PC-3 (cell line): ENCODE measurements at regions not wholly inside any gene's neighbourhood (a gene's known extent, or its start where the extent isn't known, plus 50 kb on each side); places are given as distances from the start of the nearest gene placed in this dataset.

Experiments
- ATAC-seq: fragments of 200-7000 bp; cut with Tn5 transposase; 2 replicates; pipeline ENCODE4 v1.9.1; 2020; ENCODE audit warnings: mild to moderate bottlenecking, moderate library complexity
- BruUV-seq: library from RNA; stranded (reverse); fragments of 400-500 nt; replicated peaks from 2 replicates; lab custom pipeline; 2021; lab: Mats Ljungman, UMichigan
- CTCF ChIA-PET: fragments of 300-600 bp; sonication (Branson Sonifier 250); formaldehyde crosslinking; loops from one replicate; lab custom pipeline; 2022; ENCODE audit warnings: antibody characterized with exemption; lab: Charles Lee
- POLR2A ChIA-PET: fragments of 300-600 bp; sonication (Branson Sonifier 250); formaldehyde crosslinking; loops from one replicate; lab custom pipeline; 2022; ENCODE audit warnings: antibody characterized with exemption; ENCODE audit not compliant: unreplicated experiment; lab: Charles Lee
- DNase-seq: peaks from one replicate; pipeline ENCODE4 v3.0.0-alpha.2; 2015
- H2AFZ ChIP-seq: fragments of 300-600 bp; sonication (generic); 2 replicates; pipeline ENCODE4 v1.6.0; 2016; ENCODE audit warnings: antibody characterized with exemption, low read length
- H3F3A ChIP-seq: fragments of 300-600 bp; sonication (generic); one replicate; pipeline ENCODE4 v1.6.0; 2017; ENCODE audit warnings: antibody characterized with exemption, low read length, control low read depth, mild to moderate bottlenecking; ENCODE audit not compliant: unreplicated experiment
- H3K27ac ChIP-seq: fragments of 300-600 bp; sonication (generic); 2 replicates; pipeline ENCODE4 v1.5.1; 2016; ENCODE audit warnings: mild to moderate bottlenecking, low read length
- H3K27me3 ChIP-seq: fragments of 300-600 bp; sonication (generic); 2 replicates; pipeline ENCODE4 v1.6.1; 2016; ENCODE audit warnings: low read length, mixed read lengths
- H3K36me3 ChIP-seq: fragments of 300-600 bp; sonication (generic); 2 replicates; pipeline ENCODE4 v1.6.1; 2016; ENCODE audit warnings: low read depth, mixed run types, low read length, mixed read lengths
- H3K4me1 ChIP-seq: fragments of 300-600 bp; sonication (generic); 2 replicates; pipeline ENCODE4 v1.5.1; 2016; ENCODE audit warnings: low read length; ENCODE audit not compliant: insufficient read depth
- H3K4me2 ChIP-seq: fragments of 300-600 bp; sonication (generic); 2 replicates; pipeline ENCODE4 v1.6.0; 2016; ENCODE audit warnings: low read length
- H3K4me3 ChIP-seq: fragments of 300-600 bp; sonication (generic); 2 replicates; pipeline ENCODE4 v1.5.1; 2016; ENCODE audit warnings: mild to moderate bottlenecking, low read length, mixed read lengths
- H3K79me2 ChIP-seq: fragments of 300-600 bp; sonication (generic); 2 replicates; pipeline ENCODE4 v1.6.1; 2017; ENCODE audit warnings: low read length, mixed read lengths
- H3K9ac ChIP-seq: fragments of 300-600 bp; sonication (generic); 2 replicates; pipeline ENCODE4 v1.6.0; 2016; ENCODE audit warnings: mild to moderate bottlenecking, low read length
- H3K9me2 ChIP-seq: fragments of 300-600 bp; sonication (generic); replicated peaks from 2 replicates; pipeline ENCODE4 v1.6.1; 2016; ENCODE audit warnings: mixed run types, low read length, mixed read lengths
- H3K9me3 ChIP-seq: fragments of 300-600 bp; sonication (generic); 2 replicates; pipeline ENCODE4 v1.6.1; 2016; ENCODE audit warnings: low read length, mixed read lengths
- H4K20me1 ChIP-seq: fragments of 300-600 bp; sonication (generic); 2 replicates; pipeline ENCODE4 v1.6.1; 2016; ENCODE audit warnings: low read length, mixed read lengths
- CTCF ChIP-seq: fragments of 300-600 bp; sonication (generic); conservative IDR thresholded peaks from 2 replicates; pipeline ENCODE4 v1.5.1; 2017; ENCODE audit warnings: antibody characterized with exemption, low read depth, mild to moderate bottlenecking, low read length
- EZH2 ChIP-seq: fragments of 300-600 bp; sonication (generic); IDR thresholded peaks from one replicate; pipeline ENCODE4 v1.6.1; 2017; ENCODE audit warnings: antibody characterized with exemption, mild to moderate bottlenecking, low read length; ENCODE audit not compliant: unreplicated experiment
- EZH2phosphoT487 ChIP-seq: fragments of 300-600 bp; sonication (generic); IDR thresholded peaks from 2 replicates; pipeline ENCODE4 v1.6.1; 2018; ENCODE audit warnings: mild to moderate bottlenecking, antibody characterized with exemption, low read length, borderline replicate concordance
- intact Hi-C: fragments of 100-400 bp; cut with micrococcal nuclease; formaldehyde crosslinking; loops from 2 replicates; pipeline ENCODE4 v1.9.0; 2023

DNA sequence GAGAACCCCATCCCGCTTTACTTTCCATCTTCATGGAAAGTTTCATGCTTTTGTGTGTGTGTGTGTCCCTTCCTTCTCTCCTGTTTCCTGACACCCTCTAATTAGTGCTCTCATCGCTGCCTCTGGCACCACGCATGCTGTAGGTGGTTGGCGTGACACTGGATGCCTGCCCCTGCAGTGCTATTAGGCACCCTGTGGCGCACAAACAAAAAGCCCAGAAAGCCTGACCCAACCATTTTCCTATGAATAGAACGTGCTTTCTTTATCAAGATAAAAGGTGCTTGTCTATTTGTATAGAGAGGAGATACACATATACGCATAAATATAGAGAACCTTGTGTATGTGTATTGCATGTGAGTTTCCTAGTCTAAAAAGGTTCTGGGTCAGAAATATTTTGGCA, 120.8 kb upstream of the CDCA7L start:
- TF ChIP-seq EZH2, result no peak
- no peak for TF ChIP-seq CTCF
- ChIA-PET CTCF (no interaction called here), POLR2A (no interaction called here)
- H3K4me2 ChIP-seq, result no peak overlapping the region
- no peaks in the 10 kb centered on the region for H3K9me2 ChIP-seq
- H3K4me1 ChIP-seq, result no peaks in the 10 kb centered on the region
- no peak overlapping the region for H2AFZ ChIP-seq
- no peak for DNase-seq
- ATAC-seq, result no peak
- H3K9me3 ChIP-seq, result no peaks in the 10 kb centered on the region
- H3K27me3 ChIP-seq, result peaks cover 85% of the 10 kb centered on the region
- intact Hi-C loops, result no loop called here
- H3K9ac ChIP-seq, result no peak overlapping the region
- H3F3A ChIP-seq, result no peaks in the 10 kb centered on the region
- no peaks in the 10 kb centered on the region for H3K36me3 ChIP-seq
- H3K79me2 ChIP-seq, result no peaks in the 10 kb centered on the region
- H3K27ac ChIP-seq, result no peak overlapping the region
- H4K20me1 ChIP-seq, result no peaks in the 10 kb centered on the region
- no peak overlapping the region for H3K4me3 ChIP-seq
- no TSS peak for BruUV-seq

- intact Hi-C loops, result no loop called here
- Histone ChIP-seq H3K9ac (no peak overlapping the region), H3F3A (no peaks in the 10 kb centered on the region), H3K9me3 (no peaks in the 10 kb centered on the region), H3K36me3 (no peaks in the 10 kb centered on the region), H3K4me3 (no peak overlapping the region), H3K79me2 (no peaks in the 10 kb centered on the region), H3K9me2 (no peaks in the 10 kb centered on the region), H3K4me2 (no peak overlapping the region), H3K27me3 (peaks cover 92% of the 10 kb centered on the region), H3K27ac (no peak overlapping the region), H3K4me1 (no peaks in the 10 kb centered on the region), H4K20me1 (no peaks in the 10 kb centered on the region), H2AFZ (no peak overlapping the region)
- ChIA-PET POLR2A (no interaction called here), CTCF (no interaction called here)
- ATAC-seq (no peak), DNase-seq (no peak)
- TF ChIP-seq CTCF (no peak), EZH2phosphoT487 (no peak), EZH2 (no peak)
- no TSS peak for BruUV-seq
Measured at GRCh38 chr7:22064816-22065215, 119.1 kb upstream of the CDCA7L start.

DNA sequence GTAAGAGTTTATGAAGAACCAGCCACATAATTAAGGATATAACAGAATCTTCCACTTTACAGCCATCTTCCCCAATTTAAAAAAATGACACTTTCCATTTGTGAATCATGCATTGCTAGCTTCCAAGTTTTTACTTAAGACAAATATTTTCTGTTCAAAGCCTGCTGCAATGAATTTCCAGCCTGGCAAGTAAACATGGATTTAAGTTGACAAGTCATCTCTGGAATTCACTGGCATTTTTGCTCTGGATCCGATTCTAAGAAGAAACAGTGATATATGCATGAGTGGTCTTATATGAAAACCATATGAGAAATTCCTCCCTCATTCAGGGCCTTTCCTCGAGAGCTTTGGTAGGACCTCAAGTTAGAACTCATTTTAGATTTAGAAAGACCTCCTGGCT, 116.1 kb upstream of the CDCA7L start:
- Histone ChIP-seq H4K20me1 (no peaks in the 10 kb centered on the region), H2AFZ (no peak overlapping the region), H3K4me1 (no peaks in the 10 kb centered on the region), H3K9me3 (no peaks in the 10 kb centered on the region), H3K79me2 (no peaks in the 10 kb centered on the region), H3K4me3 (no peak overlapping the region), H3K36me3 (no peaks in the 10 kb centered on the region), H3K9ac (no peak overlapping the region), H3K4me2 (no peak overlapping the region), H3K9me2 (no peaks in the 10 kb centered on the region), H3K27me3 (peaks cover 80% of the 10 kb centered on the region), H3F3A (no peaks in the 10 kb centered on the region), H3K27ac (no peak overlapping the region)
- intact Hi-C loops, result no loop called here
- ChIA-PET CTCF (no interaction called here), POLR2A (no interaction called here)
- ATAC-seq (no peak), DNase-seq (no peak)
- TF ChIP-seq CTCF (no peak), EZH2phosphoT487 (no peak), EZH2 (no peak)
- no TSS peak for BruUV-seq
